Stimulated activated CD8-positive, alpha-beta memory T cell treated with anti-CD3 and anti-CD28 coated beads, Interleukin-15, amount 100 ng/mL, for 4 hours (primary cell): ENCODE measurements at regions not wholly inside any gene's neighbourhood (a gene's known extent, or its start where the extent isn't known, plus 50 kb on each side); places are given as distances from the start of the nearest gene placed in this dataset.

Source experiments
- DNase-seq, 2 donors: peaks; one replicate each; pipeline ENCODE4 v3.0.0-alpha.2; 2020; ENCODE audit warnings: low read depth in 2 of 2

GRCh38 chr4:13930155-13930554, 302.6 kb upstream of the BOD1L1 start:
- DNase-seq: no peak

GRCh38 chr4:13933191-13933590, 305.7 kb upstream of the BOD1L1 start:
- DNase-seq: no peak

GRCh38 chr4:13938299-13938698, 310.8 kb upstream of the BOD1L1 start:
- DNase-seq: no peak

- DNase-seq: no peak
Measured at GRCh38 chr4:13940921-13941320, 313.4 kb upstream of the BOD1L1 start.

GRCh38 chr4:13942977-13943376, 315.5 kb upstream of the BOD1L1 start:
- DNase-seq: no peak

- no peak for DNase-seq
Measured at GRCh38 chr4:13944095-13944511, 316.6 kb upstream of the BOD1L1 start.

- no peak for DNase-seq
Measured at GRCh38 chr4:13947921-13948320, 320.4 kb upstream of the BOD1L1 start.

GRCh38 chr4:13950491-13950890, 323.0 kb upstream of the BOD1L1 start:
- DNase-seq: no peak

- DNase-seq: no peak
Measured at GRCh38 chr4:13953083-13953482, 325.6 kb upstream of the BOD1L1 start.

- DNase-seq: no peak
Measured at GRCh38 chr4:13955551-13955950, 328.0 kb upstream of the BOD1L1 start.

- DNase-seq: no peak
Measured at GRCh38 chr4:13956947-13957346, 329.4 kb upstream of the BOD1L1 start.

- DNase-seq: no peak
Measured at GRCh38 chr4:13957871-13958270, 330.3 kb upstream of the BOD1L1 start.

- DNase-seq: no peak
Measured at GRCh38 chr4:13963601-13964000, 336.1 kb upstream of the BOD1L1 start.

GRCh38 chr4:13966231-13967195, 339.0 kb upstream of the BOD1L1 start:
- DNase-seq: no peak

- DNase-seq: no peak
Measured at GRCh38 chr4:13968723-13969122, 341.2 kb upstream of the BOD1L1 start.

GRCh38 chr4:13970349-13970748, 342.8 kb upstream of the BOD1L1 start:
- DNase-seq: no peak

GRCh38 chr4:13977746-13978145, 350.2 kb upstream of the BOD1L1 start:
- DNase-seq: no peak

GRCh38 chr4:13980317-13981310, 353.1 kb upstream of the BOD1L1 start:
- DNase-seq: no peak

- no peak for DNase-seq
Measured at GRCh38 chr4:13981499-13981898, 354.0 kb upstream of the BOD1L1 start.

- DNase-seq: no peak
Measured at GRCh38 chr4:13982010-13982409, 354.5 kb upstream of the BOD1L1 start.

GRCh38 chr4:13983189-13983790, 355.8 kb upstream of the BOD1L1 start:
- DNase-seq: no peak
